Activated T-helper 1 cell treated with Interleukin-2 at 50 U/mL for 16 hours (primary cell): ENCODE measurements at regions not wholly inside any gene's neighbourhood (a gene's known extent, or its start where the extent isn't known, plus 50 kb on each side); places are given as distances from the start of the nearest gene placed in this dataset.
"Not testable (repeated sequence)": the region's sequence is repeated elsewhere in the genome, so short reads cannot be mapped to it uniquely, and the experiment has no call there.

Experiments used
- DNase-seq: peaks from one replicate; pipeline ENCODE4 v3.0.0-alpha.2; 2020; ENCODE audit warnings: low read depth

DNA sequence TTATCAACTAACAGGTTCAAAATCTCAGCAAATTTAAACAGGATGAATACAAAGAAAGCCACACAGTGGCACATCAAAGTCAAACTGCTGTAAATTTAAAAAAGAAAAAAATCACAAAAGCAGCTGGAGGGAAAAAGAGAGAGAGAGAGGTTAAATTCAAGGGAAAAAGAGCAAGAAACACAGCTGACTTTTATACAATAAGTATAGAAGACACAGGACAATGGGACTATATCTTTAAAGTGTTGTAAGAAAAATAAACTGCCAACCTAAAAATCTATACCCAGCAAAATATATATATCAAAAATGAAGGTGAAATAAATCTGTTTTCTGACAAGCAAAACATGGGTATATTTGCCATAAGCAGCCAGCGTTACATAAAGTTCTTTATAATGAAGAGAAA lies 261.5 kb downstream of the TLE1 start:
- no peak for DNase-seq

DNA sequence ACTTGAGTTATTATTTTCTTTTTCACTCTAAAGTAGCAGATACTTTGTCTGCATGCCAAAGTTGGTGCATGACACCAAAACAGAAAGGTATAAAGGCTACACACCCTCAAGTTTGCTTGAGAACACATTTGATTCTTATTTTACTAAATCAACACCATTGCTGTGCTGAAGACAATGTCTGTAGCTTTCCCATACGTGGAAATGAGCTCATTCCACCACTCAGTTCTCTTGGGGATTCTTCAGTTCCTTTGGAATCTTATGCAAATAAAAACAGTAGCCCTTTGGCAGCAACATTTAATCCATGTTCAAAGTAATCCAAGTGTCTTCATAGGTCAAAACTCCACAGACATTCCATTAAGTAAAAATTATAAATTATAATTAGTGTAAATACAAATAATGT lies 264.9 kb downstream of the TLE1 start:
- no peak for DNase-seq

DNA sequence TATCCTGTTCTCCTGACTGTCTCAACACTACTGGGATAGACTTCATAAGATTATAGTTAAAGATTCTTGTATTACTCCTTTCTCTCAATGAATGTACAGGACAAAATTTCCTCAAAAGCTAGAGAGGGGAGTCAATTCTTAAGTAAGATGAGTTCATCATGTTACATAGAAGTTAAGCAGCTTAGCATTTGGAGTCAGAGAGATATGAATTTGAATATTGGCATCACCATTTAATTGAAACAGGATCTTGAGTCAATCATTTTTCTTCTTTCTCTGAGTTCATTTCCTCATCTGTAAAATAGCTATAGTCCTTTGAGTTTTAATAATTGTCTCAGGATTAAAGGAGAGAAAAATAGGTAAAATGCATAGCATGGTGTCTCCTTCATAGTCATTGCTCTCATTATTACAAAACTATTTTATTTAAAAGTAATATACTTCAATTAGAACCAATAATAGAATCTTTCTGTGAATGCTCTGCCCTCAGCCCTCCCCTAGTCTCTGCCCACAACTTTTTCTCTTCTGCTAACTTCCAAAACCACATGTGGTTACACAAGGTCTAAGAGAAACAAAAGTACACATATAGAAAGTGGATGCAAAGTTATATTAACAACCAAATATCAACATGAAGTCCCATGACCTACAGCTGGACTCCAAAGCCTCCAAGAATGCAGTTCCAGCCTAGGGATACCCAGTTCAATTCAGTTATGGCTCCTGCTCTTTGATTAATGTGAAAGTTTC lies 265.6 kb downstream of the TLE1 start:
- DNase-seq: no peak

DNA sequence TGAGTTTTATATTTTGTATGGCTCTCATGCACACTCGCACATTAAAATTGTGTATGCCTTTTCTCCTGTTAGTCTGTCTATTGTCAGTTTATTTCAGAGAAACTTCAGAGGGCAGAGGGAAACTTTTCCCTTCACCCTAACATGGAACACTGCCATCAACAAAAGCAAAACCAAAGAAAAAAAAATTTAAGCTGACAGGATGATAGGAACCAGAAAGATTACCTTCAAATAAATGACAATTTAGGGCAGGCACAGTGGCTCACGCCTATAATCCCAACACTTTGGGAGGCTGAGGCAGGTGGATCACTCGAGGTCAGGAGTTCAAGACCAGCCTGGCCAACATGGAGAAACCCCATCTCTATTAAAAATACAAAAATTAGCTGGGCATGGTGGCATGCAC lies 268.3 kb downstream of the TLE1 start:
- not testable (repeated sequence) for DNase-seq

DNA sequence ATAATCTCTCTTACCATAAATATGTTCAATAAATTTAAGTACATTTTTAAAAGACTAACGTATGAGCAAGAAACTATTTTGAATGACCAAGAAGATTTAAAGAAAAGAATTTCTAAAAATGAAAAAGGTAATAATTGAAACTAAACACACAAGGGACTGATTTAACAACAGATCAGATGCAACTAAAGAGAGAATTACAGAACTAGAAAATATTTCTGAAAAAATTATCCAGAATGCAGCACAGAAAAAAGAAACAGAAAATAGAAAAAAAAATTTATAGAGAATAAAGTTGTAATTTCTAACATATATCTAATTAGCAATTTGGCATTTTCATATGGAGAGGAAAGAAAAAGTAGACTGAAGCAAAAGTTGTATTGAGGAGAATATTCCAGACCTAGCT lies 269.3 kb downstream of the TLE1 start:
- no peak for DNase-seq

DNA sequence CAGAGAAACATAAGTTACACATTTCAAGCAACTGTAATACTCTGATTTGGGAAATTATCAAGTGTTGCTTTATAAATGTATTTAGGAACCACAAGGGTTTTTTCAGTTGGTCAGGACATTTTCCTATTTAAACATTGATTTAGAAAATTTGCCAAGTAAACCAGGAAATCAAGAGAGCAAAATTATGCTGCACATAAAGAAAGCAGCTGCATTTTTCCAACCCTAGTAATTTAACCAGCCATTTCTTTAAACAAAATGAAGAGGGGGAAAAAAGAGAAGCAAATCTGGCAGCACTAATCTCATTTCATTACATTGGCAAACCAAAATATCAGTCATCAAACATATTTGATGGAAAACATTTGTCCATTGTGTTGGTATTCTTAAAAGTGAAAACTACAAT lies 271.4 kb downstream of the TLE1 start:
- no peak for DNase-seq

DNA sequence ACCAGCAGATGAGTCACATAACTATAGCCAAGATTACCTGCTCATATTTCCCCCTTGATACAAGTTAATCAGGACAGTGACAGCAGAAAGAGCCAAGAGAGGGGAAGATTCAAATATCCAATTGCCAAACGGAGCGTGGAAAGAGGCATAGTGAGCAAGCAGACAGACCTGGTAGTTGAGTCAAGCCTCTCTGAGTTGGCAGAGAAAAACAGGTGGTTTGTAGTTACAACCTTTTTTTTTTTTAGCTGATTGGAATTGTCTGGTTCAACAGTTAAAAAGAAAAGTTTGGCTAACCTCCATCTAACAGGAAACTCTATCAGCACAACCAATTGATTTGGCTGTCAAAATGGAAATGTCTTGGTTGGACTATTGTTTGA lies 272.1 kb downstream of the TLE1 start:
- DNase-seq: no peak

DNA sequence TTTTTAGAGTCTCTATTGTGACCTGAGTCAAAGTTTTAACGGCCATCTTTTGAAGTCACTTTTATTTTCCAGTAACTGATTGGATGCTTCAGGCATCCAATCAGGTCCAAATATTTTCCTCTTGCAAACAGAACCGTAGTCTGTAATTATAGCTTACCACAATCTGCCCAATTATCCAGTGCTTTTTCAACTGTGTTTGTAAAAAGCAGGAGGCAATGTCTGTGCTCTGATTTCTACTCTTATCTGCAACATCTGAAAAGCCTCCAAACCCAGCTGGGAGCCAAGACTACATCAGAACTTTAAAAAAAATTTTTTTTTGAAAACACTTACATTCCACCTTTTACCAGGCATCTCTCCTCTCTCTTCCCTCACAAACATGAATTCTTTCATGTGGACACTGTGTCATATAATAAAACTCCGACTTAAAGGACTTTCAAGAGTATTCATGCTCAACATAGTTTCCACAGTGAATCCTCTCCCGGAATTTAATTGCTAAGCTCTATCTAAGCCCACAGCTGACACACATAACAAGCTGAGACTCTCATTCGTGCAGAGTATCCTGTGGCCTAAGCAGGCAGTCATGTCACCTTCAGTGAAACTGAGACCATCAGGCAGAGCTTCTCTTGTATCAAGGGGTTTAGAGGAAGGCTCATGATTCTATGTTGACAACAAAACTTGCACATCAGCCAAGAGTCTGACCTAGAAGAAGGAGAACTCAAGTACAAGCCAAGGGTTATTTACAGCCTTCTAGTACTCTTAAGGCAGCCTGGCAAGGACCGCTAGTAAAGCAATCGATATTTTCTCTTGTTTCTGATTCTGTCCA lies 272.7 kb downstream of the TLE1 start:
- DNase-seq: no peak

DNA sequence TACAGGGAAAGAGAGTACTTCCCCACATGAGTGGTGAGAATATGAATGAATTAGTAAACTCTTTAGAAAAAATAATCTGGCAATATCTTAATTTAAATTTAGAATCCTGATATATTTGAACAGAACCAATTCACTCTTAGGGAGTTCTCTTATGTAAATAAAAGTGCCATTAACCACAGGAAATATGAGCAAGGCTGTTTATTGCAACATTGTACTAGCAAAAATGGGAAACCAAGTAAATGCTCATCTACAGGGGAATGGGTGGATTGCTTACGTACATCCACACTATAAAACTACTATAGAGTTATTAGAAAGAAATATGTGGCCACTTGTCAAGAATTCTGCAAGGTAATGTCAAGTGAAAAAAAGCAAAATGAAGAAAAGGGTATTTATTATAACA lies 274.5 kb downstream of the TLE1 start:
- no peak for DNase-seq

DNA sequence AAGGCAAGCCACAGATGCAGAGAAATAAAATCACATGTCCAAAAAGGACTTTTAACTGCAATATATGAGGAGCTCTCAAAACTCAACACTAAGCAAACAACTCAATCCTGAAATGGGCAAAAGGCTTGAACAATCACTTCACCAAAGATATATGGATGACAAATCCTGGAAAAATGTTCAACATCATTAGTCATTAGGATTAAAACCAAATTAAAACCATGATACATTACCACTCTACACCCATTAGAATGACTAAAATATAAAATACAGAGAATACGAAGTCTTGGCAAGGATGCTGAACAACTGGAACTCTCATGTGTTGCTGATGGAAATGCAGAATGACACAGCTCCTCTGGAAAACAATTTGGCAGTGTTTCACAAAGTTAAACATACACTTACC lies 277.4 kb downstream of the TLE1 start:
- DNase-seq: no peak

DNA sequence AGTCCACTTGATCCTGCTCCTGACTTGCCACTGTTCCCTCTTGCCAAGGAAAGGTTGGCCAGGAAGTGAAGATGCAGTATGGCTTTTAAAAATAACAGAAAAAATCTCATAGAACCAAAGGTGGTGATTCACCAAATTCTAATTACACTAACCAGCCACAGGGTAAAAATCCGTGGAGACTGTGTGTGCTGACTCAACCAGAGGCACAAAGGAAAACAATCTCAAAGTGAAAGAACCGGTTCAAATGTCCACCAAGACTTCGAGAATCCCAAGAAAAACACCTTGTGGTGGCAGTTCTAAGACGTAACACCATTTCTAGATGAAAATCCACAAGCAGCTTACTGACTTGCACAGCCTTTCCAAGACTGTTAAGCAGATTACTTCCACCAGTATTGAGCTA lies 279.1 kb downstream of the TLE1 start:
- DNase-seq: no peak

DNA sequence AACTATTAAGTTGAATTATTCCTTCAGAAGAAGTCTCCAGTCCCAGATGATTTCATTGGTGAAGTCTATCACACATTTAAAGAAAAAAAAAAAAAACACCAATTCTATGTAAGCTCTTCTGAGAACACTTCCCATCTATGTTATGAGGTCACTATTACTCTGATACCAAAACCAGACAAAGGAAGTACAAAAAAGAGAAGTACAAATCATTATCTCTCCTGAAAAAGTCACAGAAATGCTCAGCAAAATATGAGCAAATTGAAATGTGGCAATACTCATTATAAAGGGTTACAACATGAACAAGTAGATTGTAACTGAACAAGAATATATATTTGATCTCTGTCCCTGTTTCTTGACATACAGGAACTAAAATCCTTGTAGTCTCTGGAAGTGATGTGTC lies 280.4 kb downstream of the TLE1 start:
- DNase-seq: no peak

DNA sequence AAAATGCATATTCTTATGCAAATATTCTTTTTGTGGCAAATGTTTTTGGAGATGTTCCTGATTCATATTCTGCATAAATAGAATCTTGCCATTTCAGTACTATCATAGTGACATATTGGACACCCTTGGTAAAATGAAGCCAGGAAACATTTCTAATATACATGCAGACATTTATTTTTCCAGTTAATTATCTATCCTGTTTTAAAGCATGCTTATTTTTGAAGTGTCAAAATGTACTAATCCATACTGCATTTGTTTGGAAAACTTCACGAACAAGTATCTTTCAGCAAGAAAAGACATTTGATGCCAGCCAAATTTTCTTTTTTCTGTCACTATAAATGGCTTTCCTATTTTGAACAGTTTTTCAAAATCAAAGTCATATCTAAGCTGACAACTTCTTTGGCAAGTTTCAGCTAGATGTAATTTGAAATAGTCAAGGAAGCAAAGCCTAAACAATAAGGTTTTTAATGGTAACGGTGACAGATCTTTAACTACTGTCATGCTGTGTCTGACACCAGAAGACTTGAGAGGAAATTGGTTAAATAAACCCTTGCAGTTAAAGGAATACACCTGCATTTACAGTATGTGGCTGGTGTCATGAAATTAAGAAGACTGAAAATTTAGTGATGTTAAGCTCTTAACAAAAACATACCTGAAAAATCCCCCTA lies 284.3 kb downstream of the TLE1 start:
- no peak for DNase-seq

DNA sequence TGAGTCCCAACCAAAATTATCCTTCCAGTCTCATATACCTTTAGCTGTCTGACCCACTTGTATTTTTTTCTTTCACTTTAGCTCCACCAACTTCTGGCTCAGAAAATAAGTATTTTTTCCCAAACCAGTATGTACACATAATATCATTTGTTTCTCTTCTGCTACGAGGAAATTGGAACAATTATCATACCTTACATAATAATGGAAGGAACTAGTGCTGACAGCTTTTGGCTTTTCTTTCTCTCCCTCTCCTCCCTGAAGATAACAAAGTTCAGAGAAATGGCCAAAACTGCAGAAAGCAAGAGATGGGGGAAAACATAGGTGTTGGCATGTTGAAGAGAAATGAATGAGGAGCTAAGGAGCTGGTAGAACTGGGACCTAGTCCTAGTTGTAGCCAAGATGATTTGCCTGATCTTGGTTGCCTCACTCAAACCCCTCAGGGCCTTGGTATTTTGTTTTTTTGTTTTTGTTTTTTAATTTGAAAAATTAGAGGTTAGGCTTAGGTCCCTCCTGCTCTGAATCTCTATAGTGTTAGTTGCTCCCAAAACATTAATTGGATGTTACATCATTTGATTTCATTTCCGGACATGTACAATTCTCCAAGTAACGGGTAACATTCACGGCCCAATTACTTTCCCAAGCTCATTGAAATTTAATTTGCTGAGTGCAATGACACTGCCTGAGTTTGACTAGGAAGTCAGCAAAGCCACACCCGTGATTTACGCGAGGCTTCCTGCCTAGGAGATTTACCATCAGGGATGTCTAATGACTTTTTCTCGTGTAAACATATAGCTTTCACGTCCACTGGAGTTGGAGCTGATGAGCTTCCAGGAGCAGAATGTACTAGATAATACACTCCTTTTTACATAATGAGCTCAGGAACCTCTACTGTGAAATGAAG lies 291.6 kb downstream of the TLE1 start:
- DNase-seq: no peak

DNA sequence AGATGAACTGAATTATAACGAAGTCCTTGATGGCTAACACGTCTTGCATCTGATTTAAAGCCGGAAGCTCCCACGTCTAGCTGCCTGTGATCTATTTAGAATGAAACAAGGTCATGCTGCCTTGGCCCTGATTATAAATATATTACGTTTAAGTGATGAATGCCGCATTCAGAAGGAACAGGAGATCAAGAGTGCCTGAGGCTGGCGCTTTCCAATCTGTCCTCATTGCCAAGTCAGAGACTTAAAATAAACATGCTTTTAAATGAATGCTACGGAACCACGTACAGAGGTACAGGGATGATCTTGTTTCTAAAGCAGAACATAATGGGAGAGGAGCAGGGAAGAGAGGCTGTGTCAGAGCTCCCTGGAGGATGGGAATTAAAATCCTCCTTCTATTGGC lies 292.8 kb downstream of the TLE1 start:
- no peak for DNase-seq

DNA sequence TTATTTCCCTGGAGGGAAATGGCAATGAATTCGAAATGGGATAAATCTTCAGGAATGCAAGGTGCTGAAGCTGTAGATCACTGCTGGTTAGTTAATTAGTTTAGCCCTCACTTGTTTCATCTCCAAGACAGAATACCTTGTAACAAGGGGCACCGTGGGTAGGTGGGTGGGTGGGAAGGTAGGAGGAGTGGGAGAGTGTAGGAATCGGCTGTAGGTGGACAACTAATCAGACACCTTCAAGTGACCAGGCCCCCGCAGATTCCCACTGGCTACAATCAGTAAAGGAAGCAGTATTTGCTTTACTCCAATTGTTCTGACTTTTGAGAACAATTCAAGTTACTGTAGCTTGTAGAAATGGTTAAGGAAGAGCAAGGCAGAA lies 293.7 kb downstream of the TLE1 start:
- DNase-seq: no peak

DNA sequence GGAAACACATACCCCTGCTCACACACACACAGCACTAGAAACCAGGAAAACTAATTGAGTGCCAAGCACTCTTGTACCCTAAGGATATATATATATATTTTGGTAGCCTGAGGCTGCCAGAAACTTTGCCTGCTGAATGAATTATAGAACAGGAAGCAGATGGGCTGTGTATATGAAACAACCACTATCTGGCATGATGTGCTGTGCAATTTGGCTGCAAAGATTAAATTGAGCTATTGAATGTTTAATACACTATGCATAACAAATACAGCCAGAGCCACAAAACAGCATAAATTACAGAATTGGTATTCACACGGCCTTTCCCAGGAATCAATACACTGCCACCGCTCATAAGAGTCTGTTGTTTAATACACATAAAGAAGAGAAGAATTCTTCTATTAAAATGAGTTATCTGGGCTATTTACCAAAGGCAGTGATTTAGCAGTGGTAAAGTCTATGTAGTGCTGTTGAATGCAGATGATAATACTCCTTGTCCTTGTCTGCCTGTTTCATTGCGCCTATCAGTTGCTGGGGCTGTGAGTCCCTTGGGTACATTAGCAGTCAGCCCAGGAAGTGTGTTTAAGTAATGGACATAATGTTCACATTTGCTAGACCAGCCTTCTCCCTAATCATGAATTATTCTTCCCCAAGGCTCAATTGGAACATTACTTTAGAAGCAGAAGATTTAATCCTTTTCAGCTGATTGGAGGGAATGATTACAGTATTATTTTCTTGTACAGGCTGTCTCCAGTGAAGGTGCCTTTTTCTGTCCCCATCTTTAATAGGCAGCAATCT lies 294.3 kb downstream of the TLE1 start:
- DNase-seq: no peak

DNA sequence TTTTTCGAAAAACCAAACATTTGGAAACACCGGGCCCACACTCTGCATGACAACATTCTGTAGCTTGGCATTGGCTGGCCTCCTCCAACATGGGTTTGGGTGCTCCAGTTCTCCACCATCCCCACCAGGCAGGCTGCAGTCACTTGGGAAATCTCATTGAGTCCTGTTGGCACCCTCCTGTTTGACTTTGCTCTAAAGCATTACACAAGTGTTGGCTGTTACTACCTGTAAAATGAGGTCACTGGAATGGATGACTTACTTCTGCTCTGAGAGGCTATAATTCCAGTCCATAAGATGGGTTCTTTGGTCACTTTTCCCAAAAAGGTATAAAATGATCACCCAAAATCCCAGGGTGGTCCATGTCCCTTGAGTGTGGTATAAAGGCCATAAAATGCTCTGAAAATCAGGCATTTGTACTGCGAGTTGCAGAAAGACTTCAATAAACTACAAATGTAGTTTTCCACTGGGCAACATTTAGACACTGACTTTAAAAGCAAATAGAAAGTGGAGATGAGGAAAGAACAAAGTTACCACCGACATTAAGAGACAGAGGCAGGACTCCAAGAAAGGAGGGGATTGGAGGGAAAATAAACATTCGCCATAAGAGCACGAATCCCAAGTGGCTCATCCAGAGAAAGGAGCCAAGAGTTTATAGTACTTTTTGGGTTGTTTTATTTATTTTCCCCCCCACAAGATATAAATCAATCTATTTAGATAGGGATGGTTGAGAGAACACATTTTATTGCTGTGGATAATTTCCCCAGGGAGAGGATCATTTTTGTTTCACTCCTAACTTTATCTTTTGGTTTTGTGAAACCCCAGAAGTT lies 295.1 kb downstream of the TLE1 start:
- DNase-seq: no peak

DNA sequence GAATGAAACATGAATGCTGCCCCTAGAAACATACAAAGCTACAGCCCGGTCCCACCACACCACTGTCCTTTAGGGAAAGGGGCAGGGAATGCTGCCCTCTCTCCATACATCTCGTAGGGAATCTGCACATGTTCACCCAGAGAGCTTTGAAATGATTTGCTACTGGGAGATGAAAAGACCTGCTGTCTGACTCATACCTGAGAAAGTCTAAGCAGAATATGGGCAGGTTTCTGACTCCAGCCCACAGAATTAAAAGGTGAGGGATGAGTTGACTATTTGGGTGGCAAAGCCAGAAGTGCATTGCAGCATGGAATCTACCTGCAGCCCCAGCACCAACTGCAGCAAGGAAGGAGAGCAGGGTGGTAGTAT lies 297.9 kb downstream of the TLE1 start:
- DNase-seq: no peak

DNA sequence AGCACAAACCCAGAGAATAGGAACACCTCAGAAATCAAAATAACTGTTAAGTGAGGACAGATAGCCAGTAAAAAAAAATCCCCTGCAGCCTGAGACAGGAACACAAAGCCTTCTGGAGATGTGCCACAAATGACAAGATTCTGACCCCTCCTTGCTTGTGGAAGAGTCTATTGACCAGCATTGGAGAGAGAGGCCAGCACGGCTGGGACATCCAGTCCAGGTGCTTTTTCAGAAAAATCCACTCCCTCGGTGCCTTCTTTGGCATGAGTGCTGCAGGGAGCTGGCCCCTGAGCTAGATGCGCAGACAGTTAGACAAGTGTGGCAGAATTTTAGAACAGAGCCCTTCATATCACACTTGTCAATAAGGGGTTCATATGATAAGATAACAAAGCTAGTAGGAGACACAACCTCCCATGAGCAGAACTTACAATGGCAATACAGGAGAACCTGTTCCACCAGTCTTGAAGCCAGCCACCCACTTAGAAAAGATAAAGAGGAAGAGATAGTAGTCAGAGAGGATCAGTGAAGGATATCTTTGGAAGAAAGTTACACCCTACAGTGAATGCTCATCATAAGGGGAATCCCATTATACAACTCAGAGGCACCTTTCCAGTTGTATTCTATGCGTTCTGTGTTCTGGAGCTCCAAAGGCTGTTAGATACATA lies 298.4 kb downstream of the TLE1 start:
- no peak for DNase-seq
